IPS-18a (cell line): ENCODE measurements at regions not wholly inside any gene's neighbourhood (a gene's known extent, or its start where the extent isn't known, plus 50 kb on each side); places are given as distances from the start of the nearest gene placed in this dataset.

Source experiments
- H3K27ac ChIP-seq: one replicate; pipeline ENCODE4 v1.5.1; 2013; ENCODE audit warnings: low read length
- H3K27me3 ChIP-seq: one replicate; pipeline ENCODE4 v1.6.1; 2013; ENCODE audit warnings: mild to moderate bottlenecking, low read length; ENCODE audit not compliant: control insufficient read depth, insufficient read depth
- H3K36me3 ChIP-seq: one replicate; pipeline ENCODE4 v1.6.1; 2013; ENCODE audit warnings: low read depth, low read length; ENCODE audit not compliant: control insufficient read depth
- H3K4me1 ChIP-seq: one replicate; pipeline ENCODE4 v1.6.1; 2013; ENCODE audit warnings: low read depth, low read length; ENCODE audit not compliant: control insufficient read depth
- H3K4me3 ChIP-seq: one replicate; pipeline ENCODE4 v1.5.1; 2013; ENCODE audit warnings: low read length
- H3K9ac ChIP-seq: one replicate; pipeline ENCODE4 v1.6.1; 2013; ENCODE audit warnings: mild to moderate bottlenecking, low read length, moderate library complexity
- H3K9me3 ChIP-seq: one replicate; pipeline ENCODE4 v1.6.1; 2013; ENCODE audit warnings: low read depth, low read length; ENCODE audit not compliant: control insufficient read depth

- H3K9ac ChIP-seq: no peak overlapping the region
- no peak overlapping the region for H3K4me3 ChIP-seq
- no peaks in the 10 kb centered on the region for H3K9me3 ChIP-seq
- H3K36me3 ChIP-seq: no peaks in the 10 kb centered on the region
- no peaks in the 10 kb centered on the region for H3K4me1 ChIP-seq
- no peaks in the 10 kb centered on the region for H3K27me3 ChIP-seq
- no peak overlapping the region for H3K27ac ChIP-seq
Measured at GRCh38 chr15:70334286-70334685, 236.6 kb upstream of the TLE3 start.

DNA sequence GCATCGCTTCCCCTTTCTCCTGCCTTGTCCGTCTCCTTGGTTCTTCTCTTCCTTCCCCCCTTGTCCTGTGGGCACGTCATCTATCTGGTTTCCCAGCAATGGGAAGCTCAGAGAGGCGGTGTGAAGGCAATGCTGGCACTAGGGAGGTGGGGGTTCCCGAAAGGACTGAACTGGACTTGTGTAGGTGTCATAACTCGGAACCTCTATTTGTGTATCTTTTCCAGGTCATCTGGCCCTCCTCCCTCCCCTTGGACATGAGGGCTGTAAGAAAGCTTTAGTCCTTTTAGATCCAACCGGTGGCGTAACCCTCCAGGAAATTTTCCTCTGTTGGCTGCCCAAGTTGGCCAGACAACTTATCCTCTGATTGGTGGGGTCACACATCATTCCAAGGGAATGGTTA lies 231.5 kb upstream of the TLE3 start:
- Histone ChIP-seq H3K4me3 (no peak overlapping the region), H3K36me3 (no peaks in the 10 kb centered on the region), H3K27me3 (no peaks in the 10 kb centered on the region), H3K9ac (no peak overlapping the region), H3K9me3 (no peaks in the 10 kb centered on the region), H3K4me1 (peaks cover 2% of the 10 kb centered on the region), H3K27ac (no peak overlapping the region)

DNA sequence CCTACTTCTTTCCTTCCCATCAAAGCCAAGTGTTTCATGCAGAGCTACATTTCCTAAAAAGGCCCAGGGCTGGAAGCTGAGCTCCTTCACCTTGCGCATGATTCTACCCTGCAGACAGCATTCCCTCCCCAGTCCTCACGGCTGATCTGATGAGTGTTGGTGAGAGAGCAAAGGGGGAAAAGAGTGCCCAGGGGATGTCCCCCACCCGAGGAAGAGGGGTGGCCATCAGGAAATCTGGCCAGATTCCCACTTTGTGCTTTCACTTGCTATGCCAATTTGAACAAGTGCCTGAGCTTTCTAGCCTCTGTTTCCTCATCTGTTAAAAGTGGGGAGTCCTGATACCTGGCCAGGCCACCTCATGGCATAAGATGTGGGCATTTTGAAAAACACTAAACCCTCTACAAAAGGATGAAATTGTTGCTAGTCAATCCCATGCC lies 231.0 kb upstream of the TLE3 start:
- Histone ChIP-seq H3K4me3 (no peak overlapping the region), H3K4me1 (peaks cover 2% of the 10 kb centered on the region), H3K9me3 (no peaks in the 10 kb centered on the region), H3K27ac (no peak overlapping the region), H3K36me3 (no peaks in the 10 kb centered on the region), H3K9ac (no peak overlapping the region), H3K27me3 (no peaks in the 10 kb centered on the region)

GRCh38 chr15:70327856-70328678 lies 230.3 kb upstream of the TLE3 start:
- H3K27me3 ChIP-seq: no peaks in the 10 kb centered on the region
- H3K36me3 ChIP-seq: no peaks in the 10 kb centered on the region
- no peak overlapping the region for H3K4me3 ChIP-seq
- no peaks in the 10 kb centered on the region for H3K9me3 ChIP-seq
- H3K27ac ChIP-seq: no peak overlapping the region
- peaks cover 2% of the 10 kb centered on the region for H3K4me1 ChIP-seq
- H3K9ac ChIP-seq: no peak overlapping the region

DNA sequence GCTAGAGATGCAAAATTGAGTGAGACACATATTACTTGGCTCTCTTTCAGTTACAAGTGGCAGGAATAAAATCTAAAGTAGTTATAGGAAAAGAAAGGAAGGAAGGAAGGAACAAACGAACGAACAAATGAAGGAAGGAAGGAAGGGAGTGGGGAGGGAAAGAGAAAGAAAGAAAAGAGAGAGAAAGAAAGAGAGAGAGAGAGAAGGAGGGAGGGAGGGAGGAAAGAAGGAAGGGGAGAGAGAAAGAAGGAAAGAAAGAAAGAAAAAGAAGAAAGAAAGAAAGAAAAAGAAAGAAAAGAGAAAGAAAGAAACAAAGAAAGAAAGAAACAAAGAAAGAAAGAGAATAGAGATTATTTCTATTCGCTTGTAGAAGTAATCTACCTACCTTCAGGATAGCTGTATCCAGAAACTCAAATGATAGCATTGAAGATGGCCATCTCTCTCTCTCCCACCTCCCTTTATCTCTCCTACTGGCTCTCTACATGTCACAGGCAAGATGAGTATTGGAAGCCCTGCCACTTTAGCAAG lies 229.7 kb upstream of the TLE3 start:
- Histone ChIP-seq H3K27ac (no peak overlapping the region), H3K36me3 (no peaks in the 10 kb centered on the region), H3K9ac (no peak overlapping the region), H3K4me3 (no peak overlapping the region), H3K27me3 (no peaks in the 10 kb centered on the region), H3K4me1 (peaks cover 2% of the 10 kb centered on the region), H3K9me3 (no peaks in the 10 kb centered on the region)

- no peaks in the 10 kb centered on the region for H3K27me3 ChIP-seq
- no peak overlapping the region for H3K4me3 ChIP-seq
- H3K9ac ChIP-seq: no peak overlapping the region
- no peaks in the 10 kb centered on the region for H3K9me3 ChIP-seq
- no peak overlapping the region for H3K27ac ChIP-seq
- H3K4me1 ChIP-seq: peaks cover 2% of the 10 kb centered on the region
- H3K36me3 ChIP-seq: no peaks in the 10 kb centered on the region
Measured at GRCh38 chr15:70324001-70324974, 226.6 kb upstream of the TLE3 start.

DNA sequence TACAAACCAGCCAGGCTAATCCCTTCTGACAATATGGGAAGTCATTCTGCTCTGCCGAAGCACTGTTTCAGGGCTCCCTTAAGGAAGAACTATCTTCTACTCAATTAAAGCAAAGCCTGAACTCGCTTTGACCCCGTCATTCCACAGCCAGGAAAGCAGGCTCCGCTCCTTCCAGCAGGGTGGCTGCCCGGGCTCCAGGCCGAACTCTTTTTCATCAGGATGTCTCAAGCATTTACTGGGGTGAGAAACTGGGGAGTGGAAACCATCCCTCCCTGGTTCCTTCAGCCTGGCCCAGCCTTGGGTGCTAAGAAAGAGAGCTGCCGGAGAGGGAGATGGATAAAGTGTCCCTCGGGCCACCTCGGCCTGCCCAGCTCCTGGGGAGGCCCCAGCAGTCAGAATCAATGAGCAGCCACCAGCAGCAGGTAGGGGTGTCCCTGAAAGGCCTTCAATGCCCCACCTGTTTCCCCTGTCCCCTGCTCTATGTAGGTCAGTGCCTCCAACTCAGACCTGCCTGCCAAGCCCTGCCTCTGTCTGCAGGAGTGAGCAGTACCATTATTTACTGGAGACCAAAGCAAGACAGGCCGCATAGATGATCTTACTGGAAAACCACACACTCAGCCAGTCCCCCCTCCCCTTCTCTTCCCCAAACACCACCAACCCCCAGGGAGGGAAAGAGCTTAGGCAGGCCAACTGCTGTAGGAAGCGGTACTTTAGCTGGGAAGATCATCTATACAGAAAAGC lies 225.6 kb upstream of the TLE3 start:
- no peak overlapping the region for H3K4me3 ChIP-seq
- H3K9me3 ChIP-seq: no peaks in the 10 kb centered on the region
- H3K27ac ChIP-seq: no peak overlapping the region
- H3K4me1 ChIP-seq: peaks cover 2% of the 10 kb centered on the region
- H3K9ac ChIP-seq: no peak overlapping the region
- no peaks in the 10 kb centered on the region for H3K36me3 ChIP-seq
- no peaks in the 10 kb centered on the region for H3K27me3 ChIP-seq

GRCh38 chr15:70322051-70322668 lies 224.4 kb upstream of the TLE3 start:
- no peak overlapping the region for H3K4me3 ChIP-seq
- H3K9me3 ChIP-seq: no peaks in the 10 kb centered on the region
- H3K9ac ChIP-seq: no peak overlapping the region
- H3K36me3 ChIP-seq: no peaks in the 10 kb centered on the region
- H3K27ac ChIP-seq: no peak overlapping the region
- no peaks in the 10 kb centered on the region for H3K27me3 ChIP-seq
- no peaks in the 10 kb centered on the region for H3K4me1 ChIP-seq

DNA sequence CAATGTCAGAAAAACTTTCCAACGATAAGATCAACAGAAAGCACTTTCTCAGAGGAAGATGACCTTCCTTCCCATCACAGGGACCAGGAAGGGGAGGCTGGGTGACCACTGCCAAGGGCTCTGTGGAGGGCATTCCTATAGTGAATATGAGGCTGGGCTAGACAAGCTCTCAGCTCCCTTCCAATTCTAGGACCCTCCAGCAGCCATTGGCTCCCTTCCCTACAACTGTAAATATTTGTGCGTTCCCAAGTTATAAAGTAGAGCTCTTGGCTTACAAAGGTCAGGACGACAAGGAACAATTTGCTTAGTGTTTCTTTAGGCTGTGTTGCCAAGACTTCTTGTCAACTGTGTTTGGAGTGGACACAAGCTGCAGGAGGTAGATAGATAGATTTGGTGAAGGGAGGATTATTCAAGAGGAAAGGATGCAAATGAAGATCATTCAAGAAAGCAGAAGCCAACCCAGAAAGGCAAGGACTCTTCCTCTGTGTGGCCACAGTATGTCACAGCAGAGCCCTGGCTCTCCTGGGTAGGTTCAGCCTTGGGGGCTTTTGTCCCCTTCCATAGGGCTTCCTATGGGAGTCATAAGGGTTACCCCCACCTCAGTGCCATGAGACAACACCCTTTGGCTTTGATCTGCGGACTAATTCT lies 223.6 kb upstream of the TLE3 start:
- H3K27ac ChIP-seq: no peak overlapping the region

GRCh38 chr15:70320482-70320881 lies 222.8 kb upstream of the TLE3 start:
- Histone ChIP-seq H3K4me1 (peaks cover 2% of the 10 kb centered on the region), H3K27ac (no peak overlapping the region), H3K9me3 (no peaks in the 10 kb centered on the region), H3K9ac (no peak overlapping the region), H3K27me3 (no peaks in the 10 kb centered on the region), H3K36me3 (no peaks in the 10 kb centered on the region), H3K4me3 (no peak overlapping the region)

More for the DNA sequence above, 223.6 kb upstream of the TLE3 start:
- H3K4me3 ChIP-seq: no peak overlapping the region
- H3K9me3 ChIP-seq: no peaks in the 10 kb centered on the region
- H3K27me3 ChIP-seq: no peaks in the 10 kb centered on the region
- H3K4me1 ChIP-seq: no peaks in the 10 kb centered on the region
- no peak overlapping the region for H3K9ac ChIP-seq
- H3K36me3 ChIP-seq: no peaks in the 10 kb centered on the region
